GM21723 (cell line): ENCODE measurements at regions not wholly inside any gene's neighbourhood (a gene's known extent, or its start where the extent isn't known, plus 50 kb on each side); places are given as distances from the start of the nearest gene placed in this dataset.
A peak's percentile ranks its signal among the peaks of the same experiment; 100 is the strongest.

Experiments
- ATAC-seq: cut with Tn5 transposase; IDR thresholded peaks from one replicate; pipeline ENCODE4 v1.9.1; 2021; ENCODE audit warnings: mild to moderate bottlenecking, moderate library complexity; ENCODE audit not compliant: unreplicated experiment

- peak; percentile 24 for ATAC-seq
Observed at GRCh38 chr9:110048976-110049698, 158.8 kb downstream of the C9orf152 start.

- ATAC-seq, result peak; percentile 25
Observed at GRCh38 chr9:110049699-110050450, 158.1 kb downstream of the C9orf152 start.

GRCh38 chr9:110050925-110051355 lies 157.0 kb downstream of the C9orf152 start:
- peak; percentile 42 for ATAC-seq

GRCh38 chr9:110056062-110056461 lies 151.9 kb downstream of the C9orf152 start:
- no peak for ATAC-seq

GRCh38 chr9:110058304-110058953 lies 149.5 kb downstream of the C9orf152 start:
- peak; percentile 55 for ATAC-seq

GRCh38 chr9:110059461-110059860 lies 148.5 kb downstream of the C9orf152 start:
- ATAC-seq, result no peak

- no peak for ATAC-seq
Observed at GRCh38 chr9:110064803-110065202, 143.2 kb downstream of the C9orf152 start.

- ATAC-seq, result peak; percentile 56
Observed at GRCh38 chr9:110065532-110065931, 142.4 kb downstream of the C9orf152 start.

- ATAC-seq, result no peak
Observed at GRCh38 chr9:110066929-110067716, 140.8 kb downstream of the C9orf152 start.

- ATAC-seq, result no peak
Observed at GRCh38 chr9:110068212-110068611, 139.7 kb downstream of the C9orf152 start.

- ATAC-seq, result no peak
Observed at GRCh38 chr9:110069326-110070248, 138.4 kb downstream of the C9orf152 start.

- ATAC-seq, result no peak
Observed at GRCh38 chr9:110072597-110073355, 135.2 kb downstream of the C9orf152 start.

GRCh38 chr9:110073356-110073905 lies 134.5 kb downstream of the C9orf152 start:
- no peak for ATAC-seq

- no peak for ATAC-seq
Observed at GRCh38 chr9:110076894-110077725, 130.8 kb downstream of the C9orf152 start.

- no peak for ATAC-seq
Observed at GRCh38 chr9:110077925-110078324, 130.0 kb downstream of the C9orf152 start.

GRCh38 chr9:110078604-110079003 lies 129.4 kb downstream of the C9orf152 start:
- ATAC-seq, result no peak

GRCh38 chr9:110081395-110081794 lies 126.6 kb downstream of the C9orf152 start:
- peak; percentile 50 for ATAC-seq

- no peak for ATAC-seq
Observed at GRCh38 chr9:110083866-110084265, 124.1 kb downstream of the C9orf152 start.
